Breast epithelium (tissue), 3 donors: ENCODE measurements at regions not wholly inside any gene's neighbourhood (a gene's known extent, or its start where the extent isn't known, plus 50 kb on each side); places are given as distances from the start of the nearest gene placed in this dataset.

Source experiments
- CTCF ChIP-seq, 3 donors: fragments of 450-650 bp; IDR thresholded peaks; one replicate each; pipeline ENCODE4 v1.5.1; 2016 to 2017; ENCODE audit warnings: antibody characterized with exemption in 3 of 3, mild to moderate bottlenecking in 3 of 3, moderate library complexity in 3 of 3
- POLR2A ChIP-seq: fragments of 450-650 bp; IDR thresholded peaks from one replicate; pipeline ENCODE4 v1.6.1; 2016; ENCODE audit warnings: antibody characterized with exemption, mild to moderate bottlenecking, moderate library complexity
- POLR2AphosphoS5 ChIP-seq, 3 donors: sonication (generic); formaldehyde crosslinking; IDR thresholded peaks; one replicate each; pipeline ENCODE4 v1.6.1; 2017; ENCODE audit warnings: antibody characterized with exemption in 3 of 3

- TF ChIP-seq CTCF (IDR thresholded peaks at IDR 0.05): no peak
- peak in 1 of 3 donors; percentile 12 for TF ChIP-seq POLR2AphosphoS5 (IDR thresholded peaks at IDR 0.05)
- TF ChIP-seq POLR2A: no peak
These were observed 51.3 kb upstream of the SESN3 start for GRCh38 chr11:95282291-95282751.
